Common myeloid progenitor, CD34-positive (primary cell): ENCODE measurements at regions not wholly inside any gene's neighbourhood (a gene's known extent, or its start where the extent isn't known, plus 50 kb on each side); places are given as distances from the start of the nearest gene placed in this dataset.

Source experiments
- CTCF ChIA-PET: fragments of 350-600 bp; sonication (Branson Sonifier 250); formaldehyde crosslinking; loops from one replicate; lab custom pipeline; 2021; ENCODE audit warnings: antibody characterized with exemption; lab: Charles Lee
- POLR2A ChIA-PET: fragments of 350-600 bp; sonication (Branson Sonifier 250); formaldehyde crosslinking; loops from one replicate; lab custom pipeline; 2021; ENCODE audit warnings: antibody characterized with exemption; lab: Charles Lee
- DNase-seq, 3 donors: peaks; one replicate each; pipeline versions ENCODE4 v3.0.0 to v3.0.0-alpha.2; 2013
- H3K27ac ChIP-seq, 2 experiments: 1 replicate in 1 of 2; 2 replicates in 1 of 2; pipeline ENCODE4 v1.7.0; 2013; ENCODE audit warnings: inconsistent platforms in 2 of 2, low read length in 2 of 2, mild to moderate bottlenecking in 2 of 2, low read depth in 1 of 2, moderate library complexity in 1 of 2; ENCODE audit not compliant: severe bottlenecking in 2 of 2, insufficient read depth in 1 of 2, poor library complexity in 1 of 2
- H3K27me3 ChIP-seq, 5 experiments: replicated peaks in 2 of 5; 1 replicate in 3 of 5; 2 replicates in 2 of 5; pipeline versions ENCODE4 v1.6.1 to v1.7.0; 2013; ENCODE audit warnings: low read length in 4 of 5, mild to moderate bottlenecking in 2 of 5, moderate library complexity in 2 of 5, inconsistent platforms in 1 of 5; ENCODE audit not compliant: insufficient read depth in 5 of 5, control insufficient read depth in 4 of 5
- H3K36me3 ChIP-seq, 4 experiments: 1 replicate in 2 of 4; 2 replicates in 2 of 4; pipeline versions ENCODE4 v1.6.1 to v1.7.0; 2013; ENCODE audit warnings: low read length in 3 of 4, control low read depth in 1 of 4, mild to moderate bottlenecking in 1 of 4; ENCODE audit not compliant: control insufficient read depth in 4 of 4, insufficient read depth in 4 of 4
- H3K4me1 ChIP-seq, 4 experiments: 1 replicate in 3 of 4; 2 replicates in 1 of 4; pipeline versions ENCODE4 v1.6.1 to v1.7.1; 2013; ENCODE audit warnings: low read length in 3 of 4, mild to moderate bottlenecking in 3 of 4, control low read depth in 1 of 4, inconsistent platforms in 1 of 4, moderate library complexity in 1 of 4; ENCODE audit not compliant: control insufficient read depth in 4 of 4, insufficient read depth in 4 of 4; ENCODE audit errors: control extremely low read depth in 1 of 4
- H3K4me3 ChIP-seq, 7 experiments: 1 replicate in 4 of 7; 2 replicates in 3 of 7; pipeline versions ENCODE4 v1.5.1 to v1.7.0; 2013; ENCODE audit warnings: mild to moderate bottlenecking in 7 of 7, low read length in 6 of 7, moderate library complexity in 6 of 7, inconsistent platforms in 2 of 7, low read depth in 2 of 7, control low read depth in 1 of 7; ENCODE audit not compliant: insufficient read depth in 4 of 7, control insufficient read depth in 1 of 7; ENCODE audit errors: extremely low read depth in 1 of 7
- H3K9me3 ChIP-seq, 5 experiments: 1 replicate in 4 of 5; 2 replicates in 1 of 5; pipeline versions ENCODE4 v1.6.1 to v1.7.1; 2013; ENCODE audit warnings: low read length in 4 of 5, mild to moderate bottlenecking in 2 of 5, inconsistent platforms in 1 of 5, low read depth in 1 of 5, moderate library complexity in 1 of 5; ENCODE audit not compliant: control insufficient read depth in 4 of 5, insufficient read depth in 2 of 5; ENCODE audit errors: control extremely low read depth in 1 of 5
- WGBS: methylation state at CpG from one replicate; pipeline ENCODE4 v1.1.5; 2013; ENCODE audit not compliant: insufficient coverage; 5-methylcytosine and 5-hydroxymethylcytosine counted together

- Histone ChIP-seq H3K9me3 (no peaks in the 10 kb centered on the region), H3K4me1 (no peaks in the 10 kb centered on the region), H3K27ac (no peak overlapping the region), H3K27me3 (no peaks in the 10 kb centered on the region), H3K36me3 (no peaks in the 10 kb centered on the region), H3K4me3 (no peak overlapping the region)
- DNase-seq = no peak
- ChIA-PET POLR2A (no interaction called here), CTCF (interaction anchor here (1.0 kb wide), 1 partner anchor 54 kb away, joined by 3 read pairs; no protein-coding TSS in a partner anchor)
- WGBS = 83% methylated on average over 2 of the region's 2 CpGs
These were observed 191.0 kb upstream of the KIF2A start for GRCh38 chr5:62115014-62115413.

- no peak overlapping the region for H3K4me3 ChIP-seq
- 100% methylated on average over 4 of the region's 6 CpGs for WGBS
- DNase-seq = no peak
- POLR2A ChIA-PET = interaction anchor here (0.6 kb wide), 1 partner anchor 62 kb away, joined by 3 read pairs; no protein-coding TSS in a partner anchor
- H3K27ac ChIP-seq = no peak overlapping the region
- peaks cover 0 to 2% (median 0%) of the 10 kb centered on the region in 4 experiments for H3K4me1 ChIP-seq
- no peaks in the 10 kb centered on the region for H3K27me3 ChIP-seq
- CTCF ChIA-PET = no interaction called here
- H3K36me3 ChIP-seq = no peaks in the 10 kb centered on the region
- H3K9me3 ChIP-seq = no peaks in the 10 kb centered on the region
These were observed 181.7 kb upstream of the KIF2A start for GRCh38 chr5:62124266-62124665.

- Histone ChIP-seq H3K27ac (no peak overlapping the region), H3K9me3 (no peaks in the 10 kb centered on the region), H3K27me3 (no peaks in the 10 kb centered on the region), H3K4me3 (no peak overlapping the region), H3K36me3 (no peaks in the 10 kb centered on the region), H3K4me1 (peaks cover 0 to 2% (median 0%) of the 10 kb centered on the region in 4 experiments)
- CTCF ChIA-PET = no interaction called here
- WGBS = 100% methylated on average over 1 of the region's 2 CpGs
- DNase-seq = no peak
- POLR2A ChIA-PET = no interaction called here
These were observed 179.9 kb upstream of the KIF2A start for GRCh38 chr5:62126090-62126489.

GRCh38 chr5:62127098-62127736 lies 178.8 kb upstream of the KIF2A start:
- WGBS = no CpG with 5 or more reads among the region's 2 CpGs
- no peak overlapping the region for H3K4me3 ChIP-seq
- peak in 1 of 3 donors; percentile 1 for DNase-seq
- no peaks in the 10 kb centered on the region for H3K9me3 ChIP-seq
- H3K4me1 ChIP-seq = peaks cover 0 to 2% (median 0%) of the 10 kb centered on the region in 4 experiments
- no peaks in the 10 kb centered on the region for H3K27me3 ChIP-seq
- ChIA-PET CTCF (no interaction called here), POLR2A (no interaction called here)
- no peak overlapping the region for H3K27ac ChIP-seq
- no peaks in the 10 kb centered on the region for H3K36me3 ChIP-seq

GRCh38 chr5:62130107-62130506 lies 175.9 kb upstream of the KIF2A start:
- DNase-seq = no peak
- WGBS = 100% methylated on average over 3 of the region's 3 CpGs
- no peaks in the 10 kb centered on the region for H3K9me3 ChIP-seq
- ChIA-PET CTCF (interaction anchor here (0.6 to 1.1 kb wide), 3 partner anchors 10 to 14 kb away, joined by 3 to 5 read pairs (median 3); no protein-coding TSS in a partner anchor), POLR2A (no interaction called here)
- H3K27me3 ChIP-seq = no peaks in the 10 kb centered on the region
- no peaks in the 10 kb centered on the region for H3K36me3 ChIP-seq
- no peak overlapping the region for H3K4me3 ChIP-seq
- H3K27ac ChIP-seq = no peak overlapping the region
- peaks cover 0 to 2% (median 0%) of the 10 kb centered on the region in 4 experiments for H3K4me1 ChIP-seq

GRCh38 chr5:62132276-62132675 lies 173.7 kb upstream of the KIF2A start:
- no CpG with 5 or more reads among the region's 1 CpG for WGBS
- H3K27me3 ChIP-seq = no peaks in the 10 kb centered on the region
- no peaks in the 10 kb centered on the region for H3K36me3 ChIP-seq
- no peak overlapping the region for H3K4me3 ChIP-seq
- DNase-seq = no peak
- no peaks in the 10 kb centered on the region for H3K9me3 ChIP-seq
- POLR2A ChIA-PET = no interaction called here
- no peak overlapping the region for H3K27ac ChIP-seq
- CTCF ChIA-PET = no interaction called here
- H3K4me1 ChIP-seq = peaks cover 0 to 2% (median 0%) of the 10 kb centered on the region in 4 experiments

- ChIA-PET CTCF (no interaction called here), POLR2A (no interaction called here)
- peaks cover 0 to 1% (median 0%) of the 10 kb centered on the region in 4 experiments for H3K4me1 ChIP-seq
- no peak overlapping the region for H3K4me3 ChIP-seq
- no peaks in the 10 kb centered on the region for H3K9me3 ChIP-seq
- H3K36me3 ChIP-seq = no peaks in the 10 kb centered on the region
- no peak for DNase-seq
- no peak overlapping the region for H3K27ac ChIP-seq
- WGBS = no CpG with 5 or more reads among the region's 1 CpG
- no peaks in the 10 kb centered on the region for H3K27me3 ChIP-seq
These were observed 172.6 kb upstream of the KIF2A start for GRCh38 chr5:62133426-62133825.
